GM04504 (cell line): ENCODE measurements at regions not wholly inside any gene's neighbourhood (a gene's known extent, or its start where the extent isn't known, plus 50 kb on each side); places are given as distances from the start of the nearest gene placed in this dataset.

Source experiments
- DNase-seq: peaks from one replicate; pipeline ENCODE4 v3.0.0-alpha.2; 2012; ENCODE audit warnings: low read depth

- no peak for DNase-seq
Measured at GRCh38 chr2:105571445-105571987, 172.7 kb upstream of the FHL2 start.

DNA sequence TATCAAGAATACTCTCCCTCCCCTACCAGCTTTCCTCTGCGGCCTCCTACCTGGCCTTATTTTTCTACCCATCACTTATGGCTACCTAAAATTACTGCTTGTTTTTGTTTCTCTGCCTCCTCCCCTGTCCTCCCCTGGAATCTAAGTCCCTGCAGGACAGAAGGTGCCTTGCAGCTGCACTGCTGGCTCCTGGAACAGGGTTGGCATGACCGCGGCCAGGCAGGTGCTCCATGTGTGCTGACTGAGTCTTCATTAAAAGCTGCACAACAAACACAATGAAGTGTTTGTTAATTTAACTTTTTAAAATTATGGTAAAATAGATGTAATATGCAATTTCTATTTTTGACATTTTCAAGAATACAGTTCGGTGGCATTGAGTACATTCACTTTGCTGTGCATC is 171.9 kb upstream of the FHL2 start:
- no peak for DNase-seq

- no peak for DNase-seq
Measured at GRCh38 chr2:105570326-105570725, 171.5 kb upstream of the FHL2 start.

DNA sequence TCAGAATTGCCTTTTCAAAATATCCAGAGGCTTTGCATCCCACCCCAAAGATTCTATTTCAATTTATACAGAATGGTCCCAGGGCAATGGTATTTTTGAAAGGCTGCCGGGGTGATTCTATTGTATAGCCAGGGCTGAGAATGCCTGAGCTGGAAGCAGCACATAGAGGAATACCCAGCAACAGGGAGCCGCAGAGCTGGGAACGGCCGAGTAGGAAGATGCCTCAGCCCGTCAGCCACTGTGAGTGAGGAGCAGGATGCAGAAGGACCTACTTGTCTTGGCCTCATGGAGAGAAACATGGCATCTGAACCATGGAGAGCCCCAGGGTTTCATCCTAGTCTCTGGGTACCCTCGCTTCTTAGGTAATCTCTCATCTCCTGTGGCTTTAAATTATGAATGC is 170.8 kb upstream of the FHL2 start:
- DNase-seq: no peak

GRCh38 chr2:105567996-105568494 is 169.2 kb upstream of the FHL2 start:
- no peak for DNase-seq

GRCh38 chr2:105563000-105563719 is 164.3 kb upstream of the FHL2 start:
- DNase-seq: no peak

DNA sequence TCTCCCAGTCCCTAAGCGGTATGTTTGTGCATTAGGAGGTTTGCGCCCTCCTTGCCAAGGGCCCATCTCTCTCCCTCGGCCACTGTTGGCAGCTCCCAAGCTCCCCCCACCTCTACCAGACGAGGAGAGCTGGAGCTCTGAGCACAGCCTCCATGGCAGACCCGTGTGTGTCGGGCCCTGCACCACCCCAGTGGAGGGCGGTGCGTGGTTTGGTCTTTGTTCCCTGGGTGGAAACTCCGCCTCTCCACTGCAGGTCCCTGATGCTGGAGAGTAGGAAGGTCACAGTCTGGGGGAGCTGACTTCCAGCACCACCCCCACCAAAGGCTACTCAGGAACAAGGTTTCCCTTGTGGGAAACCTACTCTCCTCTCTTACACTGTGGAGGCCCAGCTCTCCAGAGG is 162.6 kb upstream of the FHL2 start:
- DNase-seq: no peak

DNA sequence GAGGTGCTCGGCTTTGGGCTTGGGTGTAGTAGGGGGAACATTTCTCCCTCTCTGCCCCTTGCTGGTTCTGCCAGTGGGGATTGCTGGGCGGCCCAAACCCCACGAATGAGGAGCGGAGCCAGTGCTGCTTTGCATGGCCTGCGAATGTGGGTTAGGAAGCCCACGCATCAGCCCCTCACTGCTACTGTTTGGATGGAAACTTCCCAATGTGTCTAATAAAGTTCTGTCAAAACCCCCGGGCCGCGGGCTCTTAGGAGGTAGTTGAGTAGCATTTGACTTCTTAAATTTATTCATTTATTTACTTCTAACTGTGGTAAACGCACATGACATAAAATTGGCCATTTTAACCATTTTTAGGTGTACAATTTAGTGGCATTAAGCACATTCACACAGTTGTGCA is 161.3 kb upstream of the FHL2 start:
- DNase-seq: no peak

DNA sequence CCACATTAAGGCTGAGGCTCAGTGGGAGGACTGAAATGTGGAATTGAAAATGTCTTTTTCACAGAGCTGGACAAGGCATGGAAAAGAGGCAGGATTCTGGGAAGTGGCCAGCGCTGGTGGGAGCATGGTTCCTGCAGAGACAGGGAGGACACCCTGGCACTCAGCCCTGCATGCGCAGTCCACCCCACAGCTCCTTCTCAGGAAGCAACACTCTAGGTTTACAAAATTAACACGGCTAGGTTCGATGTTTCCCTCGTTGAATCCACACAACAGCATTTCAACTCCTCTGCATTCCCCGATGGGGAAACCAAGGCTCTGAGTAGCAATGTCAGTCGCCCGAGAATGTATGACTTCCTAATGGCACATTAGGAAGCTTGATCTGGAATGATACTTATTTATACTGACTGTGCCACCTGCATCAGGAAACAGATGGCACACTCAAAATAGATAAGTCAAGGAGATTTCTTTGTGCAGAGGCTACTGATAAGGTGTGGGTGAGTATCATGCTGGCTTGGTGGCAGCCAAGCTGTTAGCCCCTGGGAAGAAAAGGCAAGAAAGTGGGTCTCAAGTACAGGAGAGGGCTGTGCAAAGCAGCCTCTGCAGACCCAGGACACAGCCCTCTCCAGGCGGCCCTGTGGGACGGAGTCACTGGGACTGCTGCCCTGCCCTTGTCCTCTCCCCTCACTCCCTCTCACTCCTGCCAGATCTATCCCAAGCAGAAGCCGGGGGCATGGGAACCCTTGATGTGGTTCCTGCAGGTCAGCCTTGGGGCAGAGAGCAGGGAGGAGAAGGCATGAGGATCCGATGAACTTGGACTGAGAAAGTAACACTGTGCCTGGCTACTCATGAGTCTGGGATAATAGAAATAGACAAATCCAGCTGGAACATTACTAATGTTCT is 158.4 kb upstream of the FHL2 start:
- DNase-seq: no peak

DNA sequence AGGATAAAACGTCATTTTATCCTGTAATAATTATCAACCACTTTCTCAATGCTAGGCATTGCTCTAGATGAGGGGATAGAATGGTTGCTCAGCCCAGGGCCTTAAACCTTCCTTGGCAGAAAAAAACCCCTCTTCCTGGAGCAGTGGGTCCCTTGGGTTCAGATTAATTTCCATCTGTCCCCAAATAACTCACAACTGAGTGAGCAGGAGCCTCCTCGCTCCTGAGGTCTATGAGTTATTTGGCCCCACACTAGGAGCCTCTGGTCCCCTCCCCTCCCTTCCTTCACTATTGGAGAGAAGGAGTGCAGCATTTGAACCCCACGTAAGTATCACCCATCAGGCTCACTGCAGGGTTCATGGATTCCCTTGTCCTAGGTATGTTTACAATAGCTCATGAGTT is 157.5 kb upstream of the FHL2 start:
- no peak for DNase-seq

- no peak for DNase-seq
Measured at GRCh38 chr2:105554235-105554634, 155.4 kb upstream of the FHL2 start.

- no peak for DNase-seq
Measured at GRCh38 chr2:105553538-105554196, 154.8 kb upstream of the FHL2 start.

DNA sequence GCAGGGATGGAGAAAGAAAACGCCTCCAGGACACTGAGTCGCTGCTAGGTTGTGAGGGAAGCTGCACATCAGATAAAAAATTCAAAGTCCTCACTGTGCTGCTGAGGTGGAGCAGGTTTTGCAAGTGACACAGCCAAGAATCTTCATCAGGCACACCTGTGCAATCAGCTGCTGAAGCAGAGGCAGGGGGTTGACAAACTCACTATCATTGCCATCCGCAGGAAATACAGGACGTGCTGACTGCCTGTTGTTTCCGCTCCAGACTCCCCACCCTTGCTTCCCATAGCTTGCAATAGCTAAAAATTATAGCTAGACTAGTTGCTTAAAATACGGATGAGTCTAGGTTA is 147.8 kb upstream of the FHL2 start:
- no peak for DNase-seq

- peak; percentile 31 for DNase-seq
Measured at GRCh38 chr2:105545730-105546627, 147.1 kb upstream of the FHL2 start.

- DNase-seq: no peak
Measured at GRCh38 chr2:105544591-105545377, 145.9 kb upstream of the FHL2 start.

GRCh38 chr2:105541189-105542050 is 142.6 kb upstream of the FHL2 start:
- no peak for DNase-seq

DNA sequence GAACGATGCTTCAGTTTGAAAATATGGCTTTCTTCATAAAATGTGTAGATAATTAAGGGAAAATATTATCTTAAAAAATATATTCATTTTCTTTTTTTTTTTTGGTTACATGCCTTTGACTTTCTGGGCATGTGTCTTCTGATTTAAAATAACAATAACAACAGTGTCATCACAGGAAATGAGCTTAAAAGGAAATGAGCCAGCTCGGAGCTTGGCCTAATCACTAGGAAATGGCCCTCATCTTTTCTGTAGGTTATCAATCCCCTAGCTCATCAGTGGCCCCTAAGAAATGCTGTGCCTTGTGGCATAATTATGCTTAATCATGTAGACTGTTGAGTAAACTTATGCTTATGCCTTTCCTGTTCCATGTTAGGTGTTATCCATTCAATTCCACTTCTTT is 141.8 kb upstream of the FHL2 start:
- no peak for DNase-seq

GRCh38 chr2:105539331-105539730 is 140.5 kb upstream of the FHL2 start:
- DNase-seq: no peak

GRCh38 chr2:105538840-105539239 is 140.0 kb upstream of the FHL2 start:
- no peak for DNase-seq

- DNase-seq: no peak
Measured at GRCh38 chr2:105537920-105538319, 139.1 kb upstream of the FHL2 start.
